Muscle of arm (tissue), 1 donor: ENCODE measurements at regions not wholly inside any gene's neighbourhood (a gene's known extent, or its start where the extent isn't known, plus 50 kb on each side); places are given as distances from the start of the nearest gene placed in this dataset.

ENCODE experiments used
- DNase-seq: peaks from one replicate; pipeline ENCODE4 v3.0.0-alpha.2; 2013

DNA sequence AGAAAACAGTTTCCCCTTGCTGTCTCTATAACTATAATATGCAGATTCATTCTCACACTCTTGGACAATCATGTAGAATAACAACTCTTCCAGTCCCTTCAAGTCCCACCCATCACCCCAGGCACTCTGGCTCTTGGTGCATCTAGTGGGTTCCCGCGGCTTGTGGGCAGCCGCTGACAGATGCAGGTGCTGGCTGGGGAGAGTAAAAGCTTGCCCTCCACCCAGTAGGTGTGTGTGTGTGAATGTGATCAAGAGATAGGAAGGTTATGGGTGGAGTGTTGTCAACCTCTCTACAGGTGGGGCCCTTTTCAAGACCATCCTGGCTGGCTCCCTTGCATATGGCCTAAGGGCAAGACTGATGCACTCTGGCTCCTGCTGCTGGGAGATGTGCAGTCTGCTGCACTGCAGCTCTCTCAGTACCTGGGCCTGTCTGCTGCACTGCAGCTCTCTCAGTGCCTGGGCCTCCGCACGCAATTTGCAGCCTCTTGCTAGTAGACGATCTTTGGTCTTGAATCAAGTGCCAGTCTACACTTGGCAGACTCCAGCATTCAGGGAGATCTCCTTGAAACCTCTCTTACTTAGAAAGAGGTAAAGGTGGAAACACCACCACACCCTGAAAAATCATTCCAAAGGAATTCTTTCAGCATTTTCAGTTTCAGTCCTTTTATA lies 189.7 kb upstream of the GDNF start:
- DNase-seq, result no peak

DNA sequence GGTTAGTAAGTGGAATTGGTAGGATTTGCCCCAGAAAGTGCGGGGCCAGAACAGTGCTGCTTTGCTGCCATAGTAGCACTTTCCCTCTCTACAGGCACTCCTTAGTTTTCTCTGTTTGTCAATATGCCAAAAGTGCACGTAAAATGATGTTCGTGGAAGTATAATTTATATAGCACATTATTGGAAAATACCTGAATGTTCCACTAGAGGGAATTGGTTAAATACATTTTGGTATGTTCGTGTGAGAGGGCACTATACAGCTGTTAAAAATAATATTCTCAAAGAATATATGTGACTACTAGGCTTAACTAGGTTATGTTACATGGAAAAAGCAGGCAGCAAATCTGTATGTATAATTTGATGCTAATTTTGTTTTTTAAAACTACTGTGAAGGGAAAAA lies 184.0 kb upstream of the GDNF start:
- no peak for DNase-seq

DNA sequence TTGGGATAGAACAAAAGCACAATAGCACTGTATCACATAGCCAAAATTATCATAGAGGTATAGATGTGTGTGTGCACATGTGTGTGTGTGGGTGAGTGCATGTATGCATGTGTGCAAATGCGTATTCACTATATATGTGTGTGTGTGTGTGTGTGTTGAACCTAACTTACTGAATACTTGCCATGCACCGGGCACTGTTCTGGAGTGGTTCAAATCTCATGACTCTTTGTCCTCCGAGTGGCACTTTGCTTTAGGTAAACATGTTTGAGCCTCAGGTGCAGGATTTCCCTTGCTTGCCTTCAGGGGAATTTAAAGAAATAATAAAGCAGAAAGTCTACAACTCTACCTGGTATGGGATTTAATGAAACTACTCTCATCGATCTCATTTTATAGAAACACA lies 183.5 kb upstream of the GDNF start:
- DNase-seq, result no peak

DNA sequence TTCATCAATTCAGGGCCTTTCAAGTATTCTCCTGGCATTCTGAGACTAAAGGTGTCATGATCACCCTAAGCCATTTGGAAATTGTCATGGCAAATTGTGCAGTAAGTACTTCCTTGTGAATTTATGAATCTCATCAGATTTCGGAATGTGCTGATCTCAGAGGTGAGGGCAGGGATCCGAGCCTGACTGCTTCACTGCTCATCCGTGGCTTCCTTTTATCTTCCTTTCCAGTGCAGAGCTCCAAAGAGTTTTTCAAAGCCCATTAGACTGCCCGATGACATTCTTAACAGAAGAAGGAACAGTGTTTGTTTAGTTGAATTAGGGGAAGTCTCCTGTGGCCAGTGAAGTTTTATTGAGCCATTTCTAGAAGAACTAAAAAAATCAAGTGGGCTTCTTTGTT lies 182.8 kb upstream of the GDNF start:
- no peak for DNase-seq

DNA sequence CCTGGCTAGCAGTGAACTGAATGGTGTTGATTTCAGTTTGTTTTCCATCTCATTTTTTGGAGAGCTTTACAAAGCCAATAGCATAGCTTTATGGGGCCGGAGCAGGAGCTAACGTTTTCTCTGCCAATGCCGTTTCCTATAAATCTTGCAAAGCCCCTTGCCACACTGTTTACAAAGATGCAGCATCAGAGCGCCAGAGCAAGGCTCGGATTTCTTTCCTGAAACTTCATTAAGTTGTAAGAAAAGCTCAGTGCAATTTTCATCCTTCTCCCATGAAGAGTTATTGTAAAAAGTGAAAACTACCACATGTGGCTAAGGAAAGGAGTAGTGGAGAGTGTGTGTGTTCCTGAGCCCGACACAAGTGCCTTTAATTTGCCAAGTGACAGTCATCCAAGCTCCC lies 178.2 kb upstream of the GDNF start:
- no peak for DNase-seq

DNA sequence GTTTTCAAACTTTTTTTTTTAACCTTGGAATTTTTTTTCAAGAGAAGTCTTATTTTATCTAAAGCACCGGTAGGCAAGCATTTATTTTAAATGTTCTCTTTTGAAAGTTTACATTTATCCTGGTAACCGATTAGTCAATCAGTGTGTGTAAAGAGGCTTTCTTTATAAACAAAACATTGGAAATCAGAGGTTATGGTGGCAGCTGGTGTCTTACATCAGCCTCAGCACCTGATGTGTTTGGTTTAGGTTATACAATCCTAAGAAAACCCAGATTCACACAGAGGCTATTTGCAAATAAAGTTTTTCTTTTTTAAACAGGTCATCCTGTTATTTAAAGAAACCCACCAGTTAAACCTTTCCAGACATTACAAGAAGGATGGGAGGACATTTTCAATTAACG lies 173.3 kb upstream of the GDNF start:
- no peak for DNase-seq

DNA sequence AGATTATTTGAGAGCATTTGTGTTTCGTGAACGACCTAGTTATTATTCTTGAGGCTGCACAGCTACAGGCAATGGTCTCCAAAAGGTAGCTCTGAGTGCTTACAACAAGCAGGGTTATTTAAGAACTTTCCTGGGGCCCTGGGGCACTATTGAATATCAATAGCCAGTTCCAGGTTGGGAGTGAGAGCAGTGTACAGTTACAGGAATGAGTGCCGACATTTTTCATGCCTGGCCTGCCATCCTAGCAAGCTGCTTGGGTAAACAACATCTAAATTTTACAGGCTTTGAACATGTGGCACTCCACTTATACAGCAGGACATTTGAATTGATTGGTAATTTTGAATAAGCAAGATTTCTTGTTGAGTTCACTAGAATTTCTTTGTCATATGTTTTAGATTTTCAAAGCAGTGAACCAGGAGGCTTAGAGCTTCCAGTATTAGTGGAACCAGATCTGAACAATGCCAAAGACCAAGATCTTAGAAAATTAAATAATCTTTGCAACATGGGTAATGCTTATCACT lies 171.9 kb upstream of the GDNF start:
- no peak for DNase-seq

DNA sequence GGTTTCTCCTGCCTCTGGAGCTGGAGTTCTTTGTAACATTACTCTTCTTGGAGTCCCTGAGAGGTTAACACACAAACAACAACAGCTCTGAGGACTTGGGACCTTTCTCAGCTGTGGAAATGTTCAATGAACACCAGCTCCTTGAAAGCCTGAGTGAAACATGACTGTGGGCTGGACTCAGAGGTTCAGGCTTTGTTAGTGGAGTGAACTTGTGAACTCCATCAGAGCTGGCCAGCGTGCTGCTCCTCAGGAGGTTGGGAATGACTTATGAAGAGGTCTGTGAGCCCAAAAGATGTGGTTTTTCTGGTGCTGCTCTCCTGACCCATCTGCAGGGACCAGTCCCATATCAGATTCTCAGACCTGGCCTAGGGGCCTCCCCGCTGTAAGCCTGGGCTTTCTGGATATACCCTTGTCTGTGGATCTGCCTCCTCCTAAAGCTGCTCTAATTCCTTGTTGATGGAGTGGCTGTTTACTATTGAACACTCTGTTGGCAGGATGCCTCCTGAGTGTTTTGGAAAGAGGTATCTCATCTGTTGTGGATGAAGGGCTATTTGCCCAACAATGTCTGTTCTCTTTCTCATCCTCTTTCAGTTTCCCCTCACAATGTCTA lies 170.0 kb upstream of the GDNF start:
- no peak for DNase-seq

DNA sequence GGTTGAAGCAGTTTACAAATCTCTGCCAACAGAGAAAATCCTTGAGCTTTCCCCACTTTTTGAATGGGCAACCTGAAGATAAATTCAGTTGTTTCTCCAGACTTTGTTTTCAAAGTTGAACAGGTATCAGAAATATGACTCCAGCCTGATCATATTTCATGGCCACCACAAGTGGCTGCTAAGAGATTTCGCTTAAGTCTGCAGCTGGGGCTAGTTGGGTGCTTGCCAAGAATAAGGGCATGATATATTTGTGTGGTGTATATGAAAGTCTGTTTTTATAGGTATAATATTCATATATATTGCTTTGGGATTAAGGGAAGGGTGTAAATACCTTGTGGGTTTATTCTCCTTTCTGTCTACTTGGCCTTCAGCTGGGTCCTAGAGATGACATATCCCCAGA lies 168.4 kb upstream of the GDNF start:
- no peak for DNase-seq

DNA sequence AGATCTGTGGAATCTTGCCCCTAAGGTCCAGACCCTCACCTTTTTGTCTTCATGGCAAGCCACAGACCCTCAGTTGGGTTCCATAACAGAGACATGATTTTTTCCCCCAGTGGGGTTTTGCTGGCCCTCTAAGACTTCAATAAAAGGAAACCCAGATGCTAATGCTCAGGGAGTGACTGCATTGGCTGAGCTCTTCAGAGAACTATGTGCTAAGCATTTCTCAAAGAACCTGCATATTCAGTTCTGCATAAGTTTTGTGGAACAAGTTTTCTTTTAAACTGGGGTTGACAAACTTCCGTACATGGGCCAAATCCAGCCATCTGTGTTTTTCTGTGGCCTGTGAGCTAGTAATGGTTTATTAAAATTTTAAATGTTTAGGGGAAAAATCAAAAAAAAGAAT lies 159.8 kb upstream of the GDNF start:
- no peak for DNase-seq

DNA sequence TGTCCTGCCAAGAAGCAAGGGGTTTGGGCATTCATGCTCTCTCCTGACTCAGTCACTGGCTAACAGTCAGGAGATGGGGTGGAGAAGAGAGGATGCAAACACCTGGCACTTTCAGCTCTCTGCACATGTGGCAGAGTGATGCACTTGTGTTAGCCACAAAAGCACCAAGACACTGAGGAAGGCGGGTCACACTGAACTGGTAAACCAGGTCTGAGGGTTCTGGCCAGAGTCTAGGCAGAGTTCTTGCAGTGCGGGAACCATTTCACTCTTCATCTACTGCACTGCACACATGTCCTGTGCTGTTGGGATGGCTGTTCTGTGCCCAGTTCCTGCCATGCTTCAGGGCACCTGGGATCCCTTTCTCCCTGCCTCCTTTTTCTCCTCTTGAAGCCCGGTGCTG lies 157.1 kb upstream of the GDNF start:
- DNase-seq, result no peak

DNA sequence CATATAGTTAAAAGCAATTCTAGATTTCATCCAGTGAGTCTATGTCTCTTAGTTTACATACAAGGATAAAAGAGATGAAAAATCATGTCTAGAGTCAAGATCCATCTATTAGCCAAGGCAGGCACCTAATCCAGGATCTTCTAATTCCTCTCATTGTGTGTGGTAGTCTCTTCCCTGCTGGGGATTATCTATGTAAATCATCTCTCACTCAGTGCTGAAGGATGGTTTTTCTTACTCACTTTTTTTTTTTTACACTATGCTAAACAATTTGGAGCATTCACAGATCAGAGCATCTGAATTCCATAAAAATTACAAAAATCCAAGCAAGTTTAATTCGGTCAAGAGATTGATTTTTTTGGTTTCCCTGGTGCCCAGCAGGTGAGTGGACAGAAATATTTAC lies 154.9 kb upstream of the GDNF start:
- no peak for DNase-seq

DNA sequence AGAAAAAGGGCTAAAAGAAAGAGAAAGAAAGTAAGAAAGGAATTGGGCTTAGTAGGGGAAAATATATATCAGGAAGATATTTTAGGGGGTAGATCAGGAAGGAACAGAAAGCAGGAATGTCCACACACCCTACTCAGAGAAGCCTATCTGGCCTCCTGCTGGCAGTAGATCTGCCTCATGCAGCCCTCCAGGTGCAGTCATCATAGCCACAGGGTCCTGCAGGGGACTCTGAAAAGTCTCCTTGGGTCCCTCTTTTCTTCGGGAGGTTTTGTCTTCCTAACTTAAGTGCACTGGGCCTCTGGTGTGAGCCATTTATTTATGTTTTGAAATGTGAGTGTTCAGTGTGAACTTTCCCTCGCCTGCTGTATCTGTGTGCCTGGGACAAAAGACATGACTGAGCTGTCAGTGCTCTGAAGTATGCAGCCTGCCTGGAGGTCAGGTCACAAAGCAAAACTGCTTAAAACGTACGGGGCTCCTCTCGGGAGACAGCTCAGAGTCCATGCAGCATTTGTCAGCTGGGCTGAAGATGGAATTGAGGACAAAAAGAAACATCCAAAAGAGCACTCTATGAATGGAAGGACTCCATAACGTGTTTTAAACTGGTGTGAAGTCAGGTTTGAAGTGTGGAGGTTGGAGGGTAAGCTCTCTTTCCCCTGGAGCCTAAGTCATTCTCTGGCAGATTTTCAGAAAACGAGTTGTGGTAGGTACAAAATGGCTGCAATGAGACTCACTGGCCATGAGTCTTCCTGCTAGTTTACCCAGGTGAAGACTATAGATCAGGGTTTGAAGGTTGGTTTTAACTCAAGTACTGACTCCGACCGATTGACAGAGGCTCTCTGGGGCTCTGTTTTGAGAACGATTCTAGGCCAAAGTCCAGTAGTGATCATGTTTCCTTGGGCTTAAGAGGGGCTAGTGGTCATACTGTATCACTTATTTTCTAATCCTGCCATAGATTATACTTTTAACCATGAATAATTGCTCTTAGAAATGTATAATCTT lies 151.8 kb upstream of the GDNF start:
- DNase-seq, result no peak

DNA sequence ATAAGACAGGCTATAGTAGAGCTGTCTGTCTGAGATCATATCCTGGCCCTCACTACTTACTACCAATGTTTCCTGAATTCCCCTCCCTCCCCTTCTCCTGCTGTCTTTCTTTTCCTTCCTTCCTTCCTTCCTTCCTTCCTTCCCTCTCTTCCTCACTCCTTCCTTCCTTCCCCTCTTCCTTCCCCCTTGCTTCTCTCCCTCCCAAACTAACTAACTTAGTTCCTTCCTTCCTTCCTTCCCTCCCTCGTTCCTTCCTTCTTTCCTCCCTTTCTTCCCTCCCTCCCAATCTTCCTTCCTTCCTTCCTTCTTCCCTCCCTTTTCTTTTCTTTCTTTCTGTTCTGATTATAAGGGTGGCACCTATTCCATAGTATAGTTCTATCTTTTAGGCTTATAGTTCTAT lies 150.0 kb upstream of the GDNF start:
- DNase-seq, result no peak

DNA sequence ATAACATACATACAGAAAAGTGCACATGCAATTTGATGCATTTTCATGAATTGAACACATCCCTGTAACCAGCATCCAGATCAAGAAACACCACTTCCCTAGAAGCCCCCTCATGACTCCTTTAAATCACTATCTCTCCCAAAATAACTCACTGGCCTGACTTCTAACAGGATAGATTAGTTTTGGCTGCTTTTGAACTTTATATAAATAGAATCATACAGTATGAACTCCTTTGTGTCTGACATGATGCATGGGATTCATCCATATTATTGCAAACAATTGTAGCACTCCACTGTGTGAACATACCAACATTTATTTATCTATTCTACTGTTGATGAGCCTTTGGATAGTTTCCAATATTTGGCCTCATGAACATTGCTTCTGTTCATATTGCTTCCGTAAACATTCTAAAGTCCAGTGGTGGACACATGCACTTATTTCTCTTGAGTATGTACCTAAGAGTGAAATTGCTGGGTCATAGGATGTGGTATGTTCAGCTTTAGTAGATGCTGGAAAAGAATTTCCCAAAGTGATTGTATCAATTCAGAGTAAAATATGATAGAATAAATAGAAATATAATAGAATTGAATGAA lies 148.7 kb upstream of the GDNF start:
- no peak for DNase-seq

DNA sequence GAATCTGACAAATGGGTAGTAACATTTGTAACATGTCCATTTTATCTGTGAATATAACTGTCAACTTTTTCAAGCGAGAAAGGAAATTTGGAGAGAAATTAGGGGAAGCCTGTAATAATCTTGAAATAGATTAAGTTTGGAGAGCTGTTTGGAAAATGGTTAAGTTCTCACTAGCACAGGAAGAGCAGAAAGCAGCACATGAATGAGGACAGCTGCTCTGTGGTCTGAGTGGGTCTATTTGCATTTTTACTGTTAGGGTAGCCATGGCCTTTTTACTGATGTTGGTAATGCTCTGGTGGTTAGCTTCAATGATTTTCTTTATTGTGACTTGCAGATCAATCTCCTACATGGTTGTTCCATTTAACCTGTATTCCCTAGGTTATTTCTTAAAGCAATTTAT lies 144.5 kb upstream of the GDNF start:
- no peak for DNase-seq

DNA sequence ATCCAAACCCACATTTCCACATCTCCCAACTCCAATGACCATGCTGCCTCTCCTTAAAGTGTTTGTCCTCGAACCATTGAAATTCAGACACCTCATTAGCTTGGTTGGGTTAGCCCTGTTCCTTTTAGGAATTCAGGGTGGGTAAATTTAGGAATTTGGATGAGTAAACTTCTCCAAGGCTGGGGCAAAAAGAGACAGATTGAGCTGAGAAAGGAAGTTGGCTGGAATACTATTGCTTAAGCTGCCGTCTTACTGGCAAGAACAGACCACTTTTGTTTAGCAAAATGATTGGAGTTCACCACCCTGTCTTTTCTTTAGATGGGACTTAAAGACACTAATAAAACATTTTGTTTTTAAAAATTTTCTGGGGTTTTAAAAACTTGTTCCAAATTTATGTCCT lies 143.6 kb upstream of the GDNF start:
- no peak for DNase-seq

DNA sequence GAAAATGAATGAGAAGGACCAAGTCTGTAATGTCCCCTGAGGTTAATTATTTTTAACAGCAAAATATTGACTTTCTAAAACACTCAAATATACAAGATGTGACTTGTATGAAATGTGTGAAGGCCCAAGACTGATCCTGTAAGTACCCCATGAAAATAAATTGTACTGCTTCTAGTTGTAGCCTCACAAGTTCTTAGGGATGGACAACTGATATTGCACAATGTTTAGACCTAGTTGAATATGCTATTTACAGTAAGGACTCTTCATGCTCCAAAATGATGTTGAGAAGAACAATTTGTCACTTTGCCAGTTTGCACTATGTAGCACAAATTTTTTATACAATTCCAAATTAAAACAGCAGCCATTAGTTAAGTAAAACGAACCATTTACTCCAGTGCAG lies 139.7 kb upstream of the GDNF start:
- no peak for DNase-seq

DNA sequence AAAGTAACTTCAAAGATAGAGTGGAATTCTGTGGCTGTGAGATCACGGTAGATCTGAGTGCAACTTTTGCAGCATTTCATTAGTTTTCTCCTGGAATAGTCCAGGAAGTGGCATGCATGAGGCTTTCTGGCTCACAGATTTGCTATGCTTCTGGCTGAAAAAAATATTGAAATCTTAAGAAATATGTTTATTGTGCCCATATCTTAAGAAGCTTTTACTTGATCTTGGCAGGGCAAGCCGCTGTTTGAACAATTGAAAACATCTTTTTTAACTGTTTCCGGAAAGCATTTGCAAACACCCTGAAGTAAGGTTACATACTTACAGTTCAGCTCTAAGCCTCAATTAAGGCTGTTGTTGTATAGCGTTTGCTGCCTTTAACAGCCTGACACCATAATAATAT lies 135.7 kb upstream of the GDNF start:
- DNase-seq, result no peak

DNA sequence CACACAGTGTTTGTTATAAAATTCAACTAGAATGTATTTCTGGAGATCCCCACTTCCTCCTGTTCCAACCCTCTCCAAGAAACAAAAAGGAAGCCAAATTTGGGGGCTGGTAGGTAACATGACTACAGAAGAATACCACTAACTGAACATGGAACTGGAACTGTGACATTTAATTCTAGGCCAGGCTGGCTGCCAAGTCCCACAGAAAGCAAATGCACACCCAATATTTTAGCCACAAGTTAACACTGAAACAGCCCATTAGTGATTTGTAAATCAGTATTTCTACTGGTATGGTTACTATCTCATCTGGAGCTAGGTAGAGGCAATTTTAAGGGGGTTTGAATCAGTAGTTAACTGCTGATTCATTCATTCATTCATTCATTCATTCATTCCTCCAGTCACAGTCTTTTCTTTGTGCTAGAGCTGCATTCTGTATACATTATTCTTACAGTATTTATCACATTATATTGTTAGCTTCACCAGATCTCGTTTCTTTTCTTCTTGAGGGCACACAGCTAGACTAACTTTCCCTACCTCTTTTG lies 131.7 kb upstream of the GDNF start:
- no peak for DNase-seq

DNA sequence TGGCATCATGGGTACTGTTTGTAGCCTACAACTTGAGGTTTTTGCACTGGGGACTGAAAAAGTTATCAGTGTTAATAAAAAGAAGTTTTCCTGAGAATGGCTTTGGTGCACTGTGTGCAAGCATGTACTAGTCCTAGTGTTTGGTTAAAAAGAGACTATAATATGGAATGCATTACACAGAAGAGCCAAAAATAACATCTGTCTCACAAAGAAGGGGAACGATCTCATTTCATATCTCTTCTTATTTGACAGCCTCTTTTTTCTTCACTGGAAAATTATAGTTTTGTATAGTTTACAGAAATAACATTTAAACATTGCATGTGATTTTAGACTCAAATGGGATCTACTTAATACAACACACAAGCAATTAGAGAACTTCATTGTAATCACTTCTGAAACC lies 127.0 kb upstream of the GDNF start:
- DNase-seq, result peak; percentile 11

DNA sequence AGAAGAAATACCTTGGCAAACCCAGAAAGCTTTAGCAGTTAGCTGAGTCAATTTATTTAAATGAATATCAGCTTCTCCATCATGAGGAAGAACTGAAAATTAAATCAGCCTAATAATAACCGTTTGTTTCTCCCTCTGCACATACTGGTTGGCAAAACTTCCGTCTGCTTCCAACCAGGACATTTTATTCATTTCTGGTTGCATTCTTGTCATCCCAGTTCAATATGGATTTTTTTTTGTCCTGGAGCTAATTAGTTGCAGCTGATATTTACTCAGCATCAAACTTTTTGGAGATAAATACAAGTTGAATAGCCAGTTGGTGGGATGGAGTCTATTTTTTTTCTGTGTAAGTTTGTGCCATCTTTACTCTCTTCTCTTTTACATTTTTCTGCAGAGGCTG lies 126.5 kb upstream of the GDNF start:
- no peak for DNase-seq
